Neural cell (in vitro differentiated cells): ENCODE measurements at regions not wholly inside any gene's neighbourhood (a gene's known extent, or its start where the extent isn't known, plus 50 kb on each side); places are given as distances from the start of the nearest gene placed in this dataset.

Experiments used
- CTCF ChIP-seq: fragments of 450-650 bp; IDR thresholded peaks from 2 replicates; pipeline ENCODE4 v1.5.1; 2014; ENCODE audit warnings: antibody characterized with exemption, mild to moderate bottlenecking, moderate library complexity; ENCODE audit not compliant: poor library complexity, severe bottlenecking
- POLR2AphosphoS5 ChIP-seq: IDR thresholded peaks from 2 replicates; pipeline ENCODE4 v1.6.1; 2012

GRCh38 chrX:109952050-109952449 is 50.9 kb upstream of the TMEM164 start:
- no peak for TF ChIP-seq CTCF
- no peak for TF ChIP-seq POLR2AphosphoS5
